GM18508 (cell line): ENCODE measurements at regions not wholly inside any gene's neighbourhood (a gene's known extent, or its start where the extent isn't known, plus 50 kb on each side); places are given as distances from the start of the nearest gene placed in this dataset.

Experiments
- ATAC-seq: cut with Tn5 transposase; IDR thresholded peaks from one replicate; pipeline ENCODE4 v1.9.1; 2021; ENCODE audit warnings: moderate number of reproducible peaks; ENCODE audit not compliant: insufficient read depth, unreplicated experiment

DNA sequence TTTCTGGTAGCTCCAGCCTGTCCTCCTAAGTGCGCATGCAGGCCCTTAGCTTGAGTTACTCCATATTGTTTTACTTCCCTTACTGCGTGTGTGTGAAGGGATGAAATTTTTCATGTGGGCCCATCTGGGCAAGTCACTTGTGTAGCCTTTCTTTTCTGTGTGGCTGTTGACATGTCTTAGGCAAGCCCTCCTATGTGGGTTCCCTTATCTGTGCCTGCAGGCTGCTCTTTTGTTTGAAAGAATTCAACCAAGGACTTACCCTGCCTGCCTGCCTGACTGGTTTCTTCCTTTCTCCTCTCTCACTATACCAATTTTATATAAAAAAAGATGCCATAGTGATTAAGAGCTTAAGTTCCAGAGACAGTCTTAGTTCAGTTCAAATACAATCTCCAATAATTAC is 249.3 kb downstream of the ATG4C start:
- ATAC-seq, result no peak

DNA sequence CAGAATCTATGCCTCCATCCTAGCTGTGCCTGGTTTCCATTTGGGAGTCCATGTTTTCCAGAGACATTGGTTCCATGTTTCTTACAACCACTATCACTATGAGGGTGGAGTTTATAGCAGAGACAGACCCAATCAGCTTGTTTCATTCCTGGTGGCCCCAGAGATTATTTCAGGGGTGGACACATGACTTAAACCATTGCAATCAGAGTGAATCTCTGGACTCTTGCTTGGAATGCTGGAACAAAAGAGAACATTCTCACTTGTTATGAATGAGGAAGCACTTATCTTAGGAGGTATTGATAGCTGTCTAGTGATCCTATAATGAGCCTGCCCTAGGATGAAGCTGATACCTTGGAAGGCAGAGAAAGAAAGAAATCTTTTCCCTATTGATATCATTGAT is 250.3 kb downstream of the ATG4C start:
- no peak for ATAC-seq

DNA sequence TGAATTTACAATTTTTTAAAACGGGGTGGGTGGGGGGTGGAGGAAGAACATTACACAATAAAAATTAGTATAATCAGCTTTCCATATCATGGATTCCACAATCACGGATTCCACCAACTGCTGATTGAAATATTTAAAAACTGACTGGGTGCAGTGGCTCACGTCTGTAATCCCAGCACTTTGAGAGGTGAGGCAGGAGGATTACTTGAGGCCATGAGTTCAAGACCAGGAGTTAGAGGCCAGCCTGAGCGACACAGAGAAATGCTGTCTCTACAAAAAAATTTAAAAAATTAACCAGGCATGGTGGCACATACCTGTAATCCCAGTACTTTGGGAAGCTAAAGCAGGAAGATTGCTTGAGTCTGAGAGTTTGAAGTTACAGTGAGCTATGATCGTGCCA is 254.7 kb downstream of the ATG4C start:
- ATAC-seq, result no peak

DNA sequence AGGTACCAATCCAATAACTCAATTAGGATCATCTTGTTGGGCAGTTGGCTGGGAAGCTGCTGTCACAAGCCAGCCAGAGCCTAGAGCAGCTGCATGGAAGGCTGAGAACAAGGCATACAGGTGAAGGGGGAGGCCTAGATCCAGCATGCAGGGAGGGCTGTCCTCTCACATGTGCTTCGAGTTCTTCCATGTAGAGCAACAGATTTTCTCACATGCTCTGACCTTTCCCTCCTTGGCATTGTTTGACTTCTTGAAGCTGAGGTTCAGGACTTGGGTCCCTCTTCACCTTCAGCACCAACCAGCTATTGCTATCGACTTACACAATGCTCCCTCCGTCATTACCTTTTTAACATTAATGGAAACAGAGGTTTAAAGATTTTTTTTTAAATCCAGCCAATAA is 257.7 kb downstream of the ATG4C start:
- no peak for ATAC-seq

DNA sequence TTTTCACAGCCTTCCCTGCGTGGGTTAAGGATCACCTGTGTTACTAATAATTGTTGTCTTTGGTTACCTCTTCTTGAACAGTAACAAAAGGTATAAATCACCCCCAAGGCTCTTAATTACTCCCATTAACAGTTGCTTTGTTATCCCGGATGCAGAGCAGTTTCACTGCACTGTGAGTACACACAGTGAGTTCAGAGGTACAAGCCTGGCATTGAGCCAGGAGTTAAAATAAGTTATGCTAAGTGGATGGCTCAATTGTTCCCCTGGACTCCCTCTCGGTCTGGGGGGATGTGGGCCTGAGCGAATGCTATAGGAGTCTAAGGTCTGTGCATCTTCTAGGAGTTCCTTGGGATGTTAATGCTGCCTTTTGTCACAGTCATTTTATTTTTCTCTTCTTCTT is 258.3 kb downstream of the ATG4C start:
- no peak for ATAC-seq

DNA sequence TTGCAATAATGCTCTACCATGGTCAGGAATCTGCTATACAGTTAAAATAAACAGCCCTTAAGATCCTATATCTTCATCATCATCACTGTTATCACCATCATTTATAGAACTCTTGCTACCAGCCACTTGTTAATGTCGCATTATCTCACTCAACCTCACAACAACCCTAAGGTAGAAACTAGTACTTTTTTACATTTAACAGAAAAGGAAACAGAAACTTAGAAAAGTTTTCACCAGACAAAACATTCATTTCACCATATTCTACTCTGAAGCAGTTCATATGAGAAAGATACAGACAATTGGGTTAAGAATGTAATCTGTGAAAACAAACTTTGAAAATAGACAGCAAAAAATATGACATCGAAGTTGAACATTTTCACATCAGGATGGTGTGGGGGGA is 262.6 kb downstream of the ATG4C start:
- no peak for ATAC-seq

DNA sequence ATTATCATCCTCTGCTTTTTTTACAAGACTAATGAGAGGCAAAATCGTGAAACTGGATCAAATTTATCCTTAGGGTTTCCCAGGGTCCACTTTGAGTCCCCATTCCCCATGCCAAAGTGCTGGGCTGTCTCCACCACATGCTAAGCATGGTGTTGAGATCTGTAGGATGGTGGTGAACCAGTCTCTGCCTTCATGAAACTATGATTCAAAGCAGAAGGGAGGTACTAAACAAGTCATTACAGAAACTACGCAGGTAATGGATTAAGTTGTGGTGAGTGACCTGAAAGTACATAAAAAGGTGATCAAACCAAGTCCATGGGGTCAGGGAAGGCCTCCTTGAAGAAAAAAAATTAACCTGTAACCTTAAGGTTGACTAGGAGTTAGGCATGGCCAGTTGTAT is 265.2 kb downstream of the ATG4C start:
- no peak for ATAC-seq

DNA sequence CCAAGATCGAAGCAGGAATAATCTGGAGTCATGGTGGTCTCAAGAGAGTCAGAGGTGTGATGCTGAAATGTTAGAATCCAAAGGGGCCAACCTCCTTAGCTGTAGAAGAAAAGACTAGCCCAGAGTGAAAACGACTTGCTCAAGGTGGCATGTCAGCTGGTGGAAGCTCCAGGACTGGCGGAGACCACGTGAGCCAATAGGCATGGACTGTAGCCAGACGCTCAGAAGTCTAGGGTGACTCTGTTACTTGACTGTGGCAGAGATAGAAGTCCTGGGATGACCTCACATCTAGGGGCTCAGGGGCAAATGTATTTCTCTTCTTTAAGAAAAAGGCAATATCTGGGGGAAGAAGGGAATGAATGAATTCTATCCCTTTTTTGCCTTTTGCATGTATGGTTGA is 267.4 kb downstream of the ATG4C start:
- no peak for ATAC-seq

DNA sequence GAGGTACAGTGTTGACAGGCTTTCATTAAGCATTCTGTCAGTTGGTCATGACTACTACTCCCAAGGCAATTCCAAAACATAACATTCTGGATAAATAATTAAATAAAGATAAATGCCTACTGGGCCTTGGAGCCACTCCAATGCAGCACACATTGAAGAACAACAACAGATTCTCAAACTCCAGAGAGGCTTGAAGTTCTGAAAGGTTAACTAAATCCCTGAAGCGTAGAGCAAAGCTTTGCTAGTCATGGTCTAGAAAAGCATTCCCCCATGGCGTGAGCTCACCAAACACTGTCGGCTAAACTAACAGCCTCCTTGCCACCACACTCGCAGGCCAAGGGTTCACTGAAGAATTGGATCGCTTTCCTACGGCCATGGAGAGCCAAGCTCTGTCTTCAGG is 268.0 kb downstream of the ATG4C start:
- no peak for ATAC-seq

DNA sequence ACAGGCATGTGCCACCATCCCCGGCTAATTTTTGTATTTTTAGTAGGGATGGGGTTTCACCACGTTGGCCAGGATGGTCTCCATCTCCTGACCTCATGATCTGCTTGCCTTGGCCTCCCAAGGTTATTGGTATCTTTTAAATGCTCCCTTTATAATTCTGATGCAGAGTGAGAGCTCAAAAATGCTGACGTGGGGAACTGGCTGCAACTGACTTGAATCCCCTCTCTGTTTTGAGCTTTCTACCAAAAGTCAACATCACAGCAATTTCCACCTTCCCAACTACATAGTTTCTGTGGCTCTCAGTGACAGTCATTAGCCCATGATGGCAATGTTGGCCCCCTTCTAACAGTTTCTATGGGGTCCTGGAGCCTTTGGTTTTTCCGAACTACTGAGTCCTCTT is 268.2 kb upstream of the FOXD3 start:
- ATAC-seq, result no peak

DNA sequence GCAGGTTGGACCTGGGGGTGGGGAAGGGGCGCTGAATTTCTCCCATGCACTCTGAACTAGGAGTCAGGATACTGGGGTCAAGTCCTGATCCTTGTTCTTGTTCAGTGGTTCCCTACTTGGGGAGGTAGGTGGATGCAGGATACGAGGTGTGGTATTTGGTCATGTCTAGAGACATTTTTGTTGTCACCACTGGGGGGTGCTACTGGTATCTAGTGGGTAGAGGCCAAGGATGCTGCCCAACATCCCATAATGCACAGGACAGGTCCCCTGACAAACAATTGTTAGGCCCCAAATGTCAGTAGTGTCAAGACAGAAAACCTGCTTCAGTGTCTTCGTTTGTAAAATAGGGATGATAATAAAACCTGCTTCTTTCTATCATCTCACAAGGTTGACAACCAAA is 259.0 kb upstream of the FOXD3 start:
- ATAC-seq, result no peak

DNA sequence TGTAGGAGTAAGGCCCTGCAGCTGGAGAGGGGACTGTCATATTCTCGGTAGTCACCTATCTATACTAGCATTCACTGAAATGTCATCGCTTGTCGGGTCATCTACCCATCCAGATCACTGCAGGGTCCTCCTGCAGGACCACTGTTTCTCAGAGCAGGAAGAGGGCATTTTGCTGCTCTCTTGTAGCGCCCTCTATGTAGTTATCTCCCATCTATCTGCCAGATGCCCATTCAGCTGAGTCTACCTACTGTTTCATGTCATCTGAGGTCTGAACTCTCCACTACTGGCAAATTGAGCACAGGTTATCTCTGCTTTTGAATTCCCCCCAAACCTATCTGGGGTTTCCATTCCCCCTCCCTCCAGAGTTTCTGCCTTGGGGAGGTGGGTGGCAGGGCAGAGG is 258.2 kb upstream of the FOXD3 start:
- ATAC-seq, result no peak

DNA sequence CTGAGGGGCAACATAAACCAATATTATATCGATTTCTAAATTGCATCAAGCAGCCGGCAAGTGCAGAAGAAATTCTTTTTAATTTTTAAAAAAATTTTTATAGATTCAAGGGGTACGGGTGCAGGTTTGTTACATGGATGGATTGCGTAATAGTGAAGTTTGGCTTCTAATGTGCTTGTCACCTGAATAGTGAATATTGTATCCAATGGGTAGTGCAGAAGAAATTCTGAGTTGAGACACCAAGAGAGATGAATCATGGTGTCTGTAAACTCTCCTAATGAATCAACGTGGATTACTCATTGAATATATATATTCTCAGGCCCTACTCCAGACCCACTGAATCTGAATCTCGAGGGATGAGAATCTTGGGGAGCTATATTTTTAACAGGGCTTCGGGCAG is 253.7 kb upstream of the FOXD3 start:
- ATAC-seq, result no peak

DNA sequence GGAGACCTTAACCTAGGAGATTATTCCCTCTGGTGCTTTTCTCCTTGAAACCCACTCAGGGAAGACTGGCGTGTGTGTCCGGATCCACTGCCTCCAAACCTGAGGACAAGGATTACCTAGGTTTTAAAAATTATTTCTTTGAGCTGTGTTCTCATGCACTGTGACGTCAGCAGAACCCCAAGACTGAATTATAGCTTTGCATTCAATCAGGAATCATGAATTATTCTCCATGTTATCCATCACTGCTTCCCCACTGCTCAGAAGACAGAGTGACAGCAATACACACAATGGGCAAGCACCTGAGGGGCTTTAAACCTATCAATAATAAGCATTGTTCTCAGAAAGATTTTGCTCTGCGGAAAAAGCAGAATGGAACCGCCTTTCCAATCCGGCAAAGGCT is 253.2 kb upstream of the FOXD3 start:
- no peak for ATAC-seq

DNA sequence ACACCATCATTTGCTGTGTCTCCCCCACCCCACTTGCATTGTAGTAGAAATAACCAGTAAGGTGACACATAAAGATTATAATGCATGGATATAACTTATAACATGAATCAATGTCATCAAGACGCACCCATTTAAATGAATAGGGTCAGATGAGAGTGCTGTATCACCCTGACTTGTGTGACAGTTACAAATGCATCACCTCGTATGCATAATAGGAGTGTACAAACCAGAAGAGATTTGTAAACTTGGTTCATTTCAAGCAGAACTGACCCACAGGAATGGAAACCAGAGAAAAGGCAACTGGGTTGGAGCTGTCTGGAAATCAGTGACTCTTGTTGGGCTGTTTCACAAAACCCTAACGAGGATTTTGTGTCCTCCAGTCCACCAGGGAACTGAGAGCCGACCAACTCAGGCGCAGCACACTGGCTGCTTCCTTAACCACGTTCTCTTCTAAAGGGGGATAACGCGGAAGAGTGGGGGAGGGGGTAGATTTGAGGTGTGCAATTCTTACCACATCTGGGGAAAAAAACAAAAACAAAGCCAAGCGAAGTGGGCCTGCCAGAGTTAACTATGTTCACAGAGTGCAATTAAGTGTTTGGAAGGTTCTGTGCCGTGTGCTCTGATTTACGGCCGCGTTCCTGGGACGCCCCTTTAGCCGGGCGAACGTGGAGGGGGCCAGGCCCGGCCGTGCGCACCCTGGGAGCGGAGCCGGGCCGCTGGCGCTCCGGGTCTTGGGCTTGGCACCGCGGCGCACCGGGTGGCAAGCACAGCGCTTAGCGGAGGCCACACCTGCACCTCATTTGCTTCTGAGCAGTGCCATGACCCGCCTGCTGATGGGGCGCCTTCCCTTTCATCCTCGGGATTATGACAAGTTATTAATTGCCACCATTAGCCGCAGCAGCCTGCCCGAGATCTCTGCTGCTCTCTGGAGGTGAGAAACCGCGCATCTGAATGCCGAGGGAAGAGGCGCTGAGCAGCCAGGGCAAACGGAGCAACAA is 248.8 kb upstream of the FOXD3 start:
- no peak for ATAC-seq

DNA sequence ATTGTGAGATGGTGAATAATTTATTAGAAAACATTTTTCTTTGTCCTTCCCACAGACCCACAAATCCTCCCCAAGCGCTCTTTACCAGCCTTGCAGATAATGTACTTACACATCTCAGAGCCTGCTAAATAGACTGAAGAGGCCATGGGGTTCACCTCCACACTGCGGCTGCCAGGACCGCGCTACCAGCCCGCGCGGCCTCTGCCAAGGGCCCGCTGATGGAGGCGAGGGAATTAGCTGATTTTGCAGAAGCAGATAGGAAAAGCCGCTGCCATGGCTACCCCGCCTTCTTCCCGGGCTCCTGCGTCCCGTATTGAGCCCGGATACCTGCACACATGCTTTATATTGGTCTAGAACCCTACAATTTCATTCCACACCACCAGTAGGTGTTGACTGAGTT is 248.0 kb upstream of the FOXD3 start:
- ATAC-seq, result no peak

DNA sequence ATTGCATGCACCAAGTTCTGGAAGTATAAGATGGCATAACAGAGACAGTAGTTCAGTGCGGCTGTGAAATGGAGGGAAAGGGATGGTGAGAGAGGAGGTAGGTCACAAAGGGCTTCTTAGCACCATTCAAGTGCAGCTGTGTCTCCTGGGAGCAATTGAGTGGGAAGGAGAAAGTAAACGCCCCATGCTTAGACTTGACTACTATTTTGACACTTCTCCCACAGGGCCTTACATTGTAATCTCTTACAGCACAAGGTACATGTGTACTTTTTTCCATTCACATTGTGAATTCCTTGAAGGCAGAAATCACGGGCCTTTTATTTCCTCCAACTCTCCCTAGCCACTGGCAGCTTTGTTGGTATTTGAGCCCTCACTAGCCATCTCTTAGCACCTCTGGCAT is 239.6 kb upstream of the FOXD3 start:
- no peak for ATAC-seq

DNA sequence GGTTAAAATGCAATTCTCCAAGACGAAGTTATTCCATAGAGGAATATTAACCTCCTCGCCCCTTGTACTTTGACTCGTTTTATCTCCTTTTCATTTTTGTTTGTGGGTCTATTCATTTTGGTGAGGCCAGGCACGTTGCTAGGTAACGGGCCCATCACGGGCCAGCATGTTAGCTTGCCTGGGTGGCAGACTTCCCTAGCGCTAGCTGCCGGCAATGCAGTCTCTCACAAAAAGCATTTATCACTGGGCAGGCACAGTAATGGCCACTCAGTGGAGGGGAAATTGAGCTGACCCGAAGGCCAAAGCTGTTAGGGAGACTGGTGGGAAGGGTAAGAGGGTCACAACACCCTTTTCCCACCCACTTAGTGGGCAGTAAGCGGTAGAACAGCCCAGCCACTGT is 234.4 kb upstream of the FOXD3 start:
- ATAC-seq, result no peak

DNA sequence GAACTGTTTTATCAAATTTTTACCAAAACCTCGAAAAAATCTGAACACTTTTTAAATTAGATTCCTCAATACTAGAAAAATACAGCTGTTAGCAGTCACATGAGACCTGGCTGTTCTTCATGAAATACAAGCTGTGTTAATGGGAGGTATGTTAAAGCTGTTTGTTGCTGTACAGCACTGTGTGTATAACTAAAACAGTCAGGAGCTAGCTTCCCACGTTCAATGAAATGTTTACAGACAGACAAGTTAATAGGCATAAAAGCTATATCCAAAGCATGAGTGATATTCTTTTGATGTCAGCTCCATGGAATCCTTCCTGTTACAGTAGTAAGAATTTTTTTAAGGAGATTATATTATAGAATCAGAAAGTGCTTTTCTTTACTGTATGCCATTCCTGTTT is 223.2 kb upstream of the FOXD3 start:
- ATAC-seq, result no peak

DNA sequence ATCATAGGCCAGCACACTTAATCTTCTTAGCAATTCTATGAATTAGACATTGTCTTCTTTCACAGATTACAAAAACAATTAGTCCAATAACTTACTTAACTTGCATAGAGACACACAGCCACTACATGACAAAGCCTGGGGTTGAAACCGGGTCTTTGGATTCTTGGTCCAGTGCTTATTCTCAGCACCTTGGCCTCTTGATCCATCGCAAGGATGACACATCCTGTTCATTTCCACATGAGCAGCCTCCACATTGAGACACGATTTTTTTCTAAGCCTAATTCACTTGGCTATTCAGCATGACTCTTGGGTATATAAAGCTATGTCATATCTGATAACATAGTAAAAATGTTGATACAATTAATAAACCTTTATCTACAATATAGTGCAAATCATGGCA is 221.0 kb upstream of the FOXD3 start:
- no peak for ATAC-seq

DNA sequence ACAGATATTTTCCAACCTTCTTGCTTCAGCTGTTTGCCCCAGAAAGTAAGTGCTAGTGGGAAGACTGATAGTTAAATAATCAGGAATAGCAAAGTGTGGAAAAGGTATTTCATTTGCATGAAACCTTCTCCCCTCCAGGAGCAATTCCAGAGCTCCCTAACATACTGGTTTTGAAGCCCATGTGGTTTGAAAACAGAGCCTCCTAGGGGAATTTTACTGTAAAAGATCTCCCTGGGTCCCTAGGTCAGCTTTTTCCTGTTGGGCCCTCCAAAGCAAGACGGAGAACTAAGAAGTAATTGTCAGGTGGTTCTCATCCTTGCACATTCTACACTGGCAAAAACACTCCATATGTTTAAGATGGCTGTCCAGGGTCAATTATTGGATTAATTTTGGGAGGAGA is 218.7 kb upstream of the FOXD3 start:
- no peak for ATAC-seq

DNA sequence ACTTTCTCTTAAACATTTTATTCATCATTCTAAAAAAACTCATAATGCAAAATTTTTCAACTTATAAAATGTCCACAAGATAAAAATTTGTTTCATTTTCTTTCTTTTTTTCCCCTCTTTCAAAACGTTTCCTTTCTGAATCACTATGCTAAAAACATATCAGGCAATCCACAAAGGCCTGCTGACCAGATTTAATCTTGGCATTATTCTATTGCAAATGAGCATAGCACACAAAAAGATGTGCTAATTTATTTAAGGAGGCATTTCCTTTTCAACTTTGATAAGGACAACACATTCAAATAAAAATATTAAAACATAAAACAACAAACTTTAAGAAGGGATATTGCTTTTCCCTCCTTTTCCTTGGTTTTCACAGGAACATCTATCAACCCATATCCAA is 215.3 kb upstream of the FOXD3 start:
- ATAC-seq, result no peak
